ENCODE measurements at regions not wholly inside any gene's neighbourhood (a gene's known extent, or its start where the extent isn't known, plus 50 kb on each side); places are given as distances from the start of the nearest gene placed in this dataset.

- no peak for TF ChIP-seq CTCF (IDR thresholded peaks at IDR 0.05)
- TF ChIP-seq POLR2A (IDR thresholded peaks at IDR 0.05), result no peak
- TF ChIP-seq EP300 (IDR thresholded peaks at IDR 0.05), result no peak
- no peak for TF ChIP-seq POLR2AphosphoS5 (IDR thresholded peaks at IDR 0.05)
Measured at GRCh38 chr3:64306745-64307144, 81.5 kb upstream of the PRICKLE2 start.

Measured in upper lobe of left lung (tissue), 4 donors.